SK-N-SH (cell line): ENCODE measurements at regions not wholly inside any gene's neighbourhood (a gene's known extent, or its start where the extent isn't known, plus 50 kb on each side); places are given as distances from the start of the nearest gene placed in this dataset.

Source experiments
- CTCF ChIA-PET: fragments of 300-600, 350-600 bp; formaldehyde crosslinking; extraction: SDS; loops from one replicate; lab custom pipeline; 2021; lab: Yijun Ruan, JAX
- POLR2A ChIA-PET: fragments of 350-600 bp; sonication (Branson Sonifier 250); formaldehyde crosslinking; extraction: SDS; loops from one replicate; lab custom pipeline; 2020; ENCODE audit warnings: antibody characterized with exemption, inconsistent platforms; lab: Yijun Ruan, JAX
- DNase-seq: peaks from one replicate; pipeline ENCODE4 v3.0.0; 2012
- H2AFZ ChIP-seq: fragments of 200-600 bp; sonication (generic); 2 replicates; pipeline ENCODE4 v1.8.1; 2016; ENCODE audit warnings: antibody characterized with exemption, mild to moderate bottlenecking, low read depth
- H3F3A ChIP-seq: fragments of 200-600 bp; sonication (generic); replicated peaks from 2 replicates; pipeline ENCODE3; 2016; ENCODE audit warnings: antibody characterized with exemption, mild to moderate bottlenecking; ENCODE audit not compliant: insufficient read depth
- H3K27ac ChIP-seq, 2 experiments: fragments of 200-500 bp in 1 of 2; fragments of 200-600 bp in 1 of 2; sonication (Bioruptor generic) in 1 of 2; sonication (generic), shearing (Covaris generic) in 1 of 2; 2 replicates each; pipeline versions ENCODE4 v1.5.1 to v1.6.1; 2014 to 2016; ENCODE audit warnings: low read depth in 2 of 2, inconsistent platforms in 1 of 2, low read length in 1 of 2, mild to moderate bottlenecking in 1 of 2, mixed read lengths in 1 of 2
- H3K27me3 ChIP-seq: fragments of 200-600 bp; sonication (generic), shearing (Covaris generic); 2 replicates; pipeline ENCODE4 v1.6.1; 2016; ENCODE audit warnings: mixed run types; ENCODE audit not compliant: insufficient read depth
- H3K36me3 ChIP-seq, 2 experiments: fragments of 200-500 bp in 1 of 2; fragments of 200-600 bp in 1 of 2; sonication (Bioruptor generic) in 1 of 2; sonication (generic) in 1 of 2; replicated peaks in 1 of 2; 2 replicates each; pipeline versions ENCODE3 to v1.5.1; 2014 to 2016; ENCODE audit warnings: low read length in 1 of 2, mild to moderate bottlenecking in 1 of 2; ENCODE audit not compliant: insufficient read depth in 2 of 2, control insufficient read depth in 1 of 2
- H3K4me1 ChIP-seq, 2 experiments: fragments of 200-500 bp in 1 of 2; fragments of 200-600 bp in 1 of 2; sonication (Bioruptor generic) in 1 of 2; sonication (generic), shearing (Covaris generic) in 1 of 2; 2 replicates each; pipeline versions ENCODE4 v1.5.1 to v1.6.1; 2014 to 2016; ENCODE audit warnings: low read depth in 1 of 2, low read length in 1 of 2, mixed run types in 1 of 2; ENCODE audit not compliant: insufficient read depth in 2 of 2, control insufficient read depth in 1 of 2
- H3K4me2 ChIP-seq: fragments of 200-600 bp; sonication (generic), shearing (Covaris generic); 2 replicates; pipeline ENCODE4 v1.6.1; 2017; ENCODE audit warnings: mixed run types
- H3K4me3 ChIP-seq, 2 experiments: fragments of 200-500 bp in 1 of 2; fragments of 200-600 bp in 1 of 2; sonication (Bioruptor generic) in 1 of 2; sonication (generic), shearing (Covaris generic) in 1 of 2; 2 replicates each; pipeline versions ENCODE4 v1.5.1 to v1.8.1; 2014 to 2016; ENCODE audit warnings: low read depth in 2 of 2, inconsistent platforms in 1 of 2, low read length in 1 of 2, mild to moderate bottlenecking in 1 of 2, mixed read lengths in 1 of 2, moderate library complexity in 1 of 2
- H3K79me2 ChIP-seq: fragments of 200-600 bp; sonication (generic); 2 replicates; pipeline ENCODE4 v1.8.1; 2017; ENCODE audit warnings: mild to moderate bottlenecking; ENCODE audit not compliant: insufficient read depth
- H3K9ac ChIP-seq: fragments of 200-600 bp; sonication (generic); 2 replicates; pipeline ENCODE4 v1.6.1; 2017; ENCODE audit warnings: mixed run types
- H3K9me2 ChIP-seq: fragments of 200-600 bp; sonication (generic); 2 replicates; pipeline ENCODE4 v1.6.1; 2017; ENCODE audit warnings: mixed run types
- H3K9me3 ChIP-seq: fragments of 200-600 bp; sonication (generic); 2 replicates; pipeline ENCODE4 v1.6.1; 2017; ENCODE audit warnings: mixed run types, mild to moderate bottlenecking, moderate library complexity
- H4K20me1 ChIP-seq: fragments of 200-600 bp; sonication (generic); 2 replicates; pipeline ENCODE4 v1.6.1; 2017; ENCODE audit warnings: mild to moderate bottlenecking, mixed run types; ENCODE audit not compliant: insufficient read depth
- CHD2 ChIP-seq: fragments of 150-350 bp; IDR thresholded peaks from 2 replicates; pipeline ENCODE4 v1.6.1; 2018; ENCODE audit warnings: low read length; ENCODE audit not compliant: partially characterized antibody
- EZH2phosphoT487 ChIP-seq: fragments of 200-600 bp; sonication (generic); IDR thresholded peaks from 2 replicates; pipeline ENCODE4 v1.6.1; 2017; ENCODE audit warnings: low read depth, mixed run types, mild to moderate bottlenecking, antibody characterized with exemption, moderate library complexity, borderline replicate concordance
- GATA2 ChIP-seq: sonication (generic); formaldehyde crosslinking; IDR thresholded peaks from 2 replicates; pipeline ENCODE4 v1.5.0; 2020; ENCODE audit warnings: mild to moderate bottlenecking, missing genetic modification reagents
- IRF3 ChIP-seq: fragments of 150-350 bp; IDR thresholded peaks from 2 replicates; pipeline ENCODE4 v1.6.1; 2016; ENCODE audit warnings: mild to moderate bottlenecking, low read depth, low read length
- MXI1 ChIP-seq: IDR thresholded peaks from 2 replicates; pipeline ENCODE4 v1.6.1; 2012; ENCODE audit warnings: mild to moderate bottlenecking, low read depth, low read length, improper control_type of control experiment
- NFIC ChIP-seq: IDR thresholded peaks from 2 replicates; pipeline ENCODE4 v1.4.0; 2012; ENCODE audit warnings: borderline replicate concordance
- POLR2AphosphoS5 ChIP-seq: IDR thresholded peaks from 2 replicates; pipeline ENCODE4 v1.6.1; 2012; ENCODE audit warnings: low read depth, low read length
- RCOR1 ChIP-seq: fragments of 150-350 bp; IDR thresholded peaks from 2 replicates; pipeline ENCODE4 v1.6.1; 2017; ENCODE audit warnings: antibody characterized with exemption, low read length
- RFX5 ChIP-seq: IDR thresholded peaks from 2 replicates; pipeline ENCODE4 v1.6.1; 2012; ENCODE audit warnings: mild to moderate bottlenecking, improper control_type of control experiment, low read length
- SIN3A ChIP-seq: IDR thresholded peaks from 2 replicates; pipeline ENCODE4 v1.6.1; 2012; ENCODE audit warnings: low read depth, mild to moderate bottlenecking, low read length, moderate library complexity, borderline replicate concordance
- TCF12 ChIP-seq: IDR thresholded peaks from 2 replicates; pipeline ENCODE4 v1.4.0; 2012
- YY1 ChIP-seq: IDR thresholded peaks from 2 replicates; pipeline ENCODE4 v1.4.0; 2012; ENCODE audit warnings: low read depth, mild to moderate bottlenecking
- WGBS: methylation state at CpG from one replicate; pipeline ENCODE4 v1.1.6; 2017; ENCODE audit warnings: low lambda C conversion rate; 5-methylcytosine and 5-hydroxymethylcytosine counted together
- TF ChIP-seq, protein P1 (sequence below): IDR thresholded peaks from 2 replicates; pipeline ENCODE4 v1.4.0; 2012; ENCODE audit warnings: low read depth, borderline replicate concordance
- TF ChIP-seq, protein P2 (sequence below): fragments of 200-600 bp; sonication (generic); IDR thresholded peaks from 2 replicates; pipeline ENCODE4 v1.6.1; 2017; ENCODE audit warnings: antibody characterized with exemption, mild to moderate bottlenecking, moderate library complexity

DNA sequence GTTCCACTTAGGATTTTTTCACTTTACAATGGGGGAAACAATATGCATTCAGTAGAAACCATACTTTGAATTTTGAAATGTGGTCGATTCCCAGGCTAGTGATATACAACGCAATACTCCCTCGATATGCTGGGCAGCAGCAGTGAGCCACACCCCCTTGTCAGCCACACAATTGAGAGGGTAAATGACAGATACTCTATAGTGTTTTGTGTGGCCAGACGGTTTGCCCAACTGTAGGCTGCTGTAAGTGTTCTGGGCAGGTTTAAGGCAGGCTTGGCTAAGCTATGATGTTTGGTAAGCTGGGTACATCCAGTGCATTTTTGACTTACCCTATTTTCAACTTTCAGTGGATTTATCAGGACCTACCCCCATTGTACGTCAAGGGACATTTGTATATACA is 169.6 kb upstream of the KIAA1217 start:
- no peak overlapping the region for H3K4me3 ChIP-seq
- no peak overlapping the region for H3K4me2 ChIP-seq
- H3K27ac ChIP-seq: no peak overlapping the region
- no peak overlapping the region for H2AFZ ChIP-seq
- no peak overlapping the region for H3K9ac ChIP-seq
- TF ChIP-seq CHD2 (no peak), TCF12 (no peak), RFX5 (no peak), NFIC (no peak), EZH2phosphoT487 (no peak), RCOR1 (no peak), SIN3A (no peak), IRF3 (no peak)
- TF ChIP-seq, protein P1, sequence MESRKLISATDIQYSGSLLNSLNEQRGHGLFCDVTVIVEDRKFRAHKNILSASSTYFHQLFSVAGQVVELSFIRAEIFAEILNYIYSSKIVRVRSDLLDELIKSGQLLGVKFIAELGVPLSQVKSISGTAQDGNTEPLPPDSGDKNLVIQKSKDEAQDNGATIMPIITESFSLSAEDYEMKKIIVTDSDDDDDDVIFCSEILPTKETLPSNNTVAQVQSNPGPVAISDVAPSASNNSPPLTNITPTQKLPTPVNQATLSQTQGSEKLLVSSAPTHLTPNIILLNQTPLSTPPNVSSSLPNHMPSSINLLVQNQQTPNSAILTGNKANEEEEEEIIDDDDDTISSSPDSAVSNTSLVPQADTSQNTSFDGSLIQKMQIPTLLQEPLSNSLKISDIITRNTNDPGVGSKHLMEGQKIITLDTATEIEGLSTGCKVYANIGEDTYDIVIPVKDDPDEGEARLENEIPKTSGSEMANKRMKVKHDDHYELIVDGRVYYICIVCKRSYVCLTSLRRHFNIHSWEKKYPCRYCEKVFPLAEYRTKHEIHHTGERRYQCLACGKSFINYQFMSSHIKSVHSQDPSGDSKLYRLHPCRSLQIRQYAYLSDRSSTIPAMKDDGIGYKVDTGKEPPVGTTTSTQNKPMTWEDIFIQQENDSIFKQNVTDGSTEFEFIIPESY: no peak
- TF ChIP-seq, protein P2, sequence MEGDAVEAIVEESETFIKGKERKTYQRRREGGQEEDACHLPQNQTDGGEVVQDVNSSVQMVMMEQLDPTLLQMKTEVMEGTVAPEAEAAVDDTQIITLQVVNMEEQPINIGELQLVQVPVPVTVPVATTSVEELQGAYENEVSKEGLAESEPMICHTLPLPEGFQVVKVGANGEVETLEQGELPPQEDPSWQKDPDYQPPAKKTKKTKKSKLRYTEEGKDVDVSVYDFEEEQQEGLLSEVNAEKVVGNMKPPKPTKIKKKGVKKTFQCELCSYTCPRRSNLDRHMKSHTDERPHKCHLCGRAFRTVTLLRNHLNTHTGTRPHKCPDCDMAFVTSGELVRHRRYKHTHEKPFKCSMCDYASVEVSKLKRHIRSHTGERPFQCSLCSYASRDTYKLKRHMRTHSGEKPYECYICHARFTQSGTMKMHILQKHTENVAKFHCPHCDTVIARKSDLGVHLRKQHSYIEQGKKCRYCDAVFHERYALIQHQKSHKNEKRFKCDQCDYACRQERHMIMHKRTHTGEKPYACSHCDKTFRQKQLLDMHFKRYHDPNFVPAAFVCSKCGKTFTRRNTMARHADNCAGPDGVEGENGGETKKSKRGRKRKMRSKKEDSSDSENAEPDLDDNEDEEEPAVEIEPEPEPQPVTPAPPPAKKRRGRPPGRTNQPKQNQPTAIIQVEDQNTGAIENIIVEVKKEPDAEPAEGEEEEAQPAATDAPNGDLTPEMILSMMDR: no peak
- no peaks in the 10 kb centered on the region for H4K20me1 ChIP-seq
- CTCF ChIA-PET: no interaction called here
- no peaks in the 10 kb centered on the region for H3K9me3 ChIP-seq
- POLR2A ChIA-PET: no interaction called here
- DNase-seq: no peak
- H3K9me2 ChIP-seq: no peaks in the 10 kb centered on the region
- H3K27me3 ChIP-seq: no peaks in the 10 kb centered on the region
- H3F3A ChIP-seq: no peaks in the 10 kb centered on the region
- H3K4me1 ChIP-seq: no peaks in the 10 kb centered on the region; a peak in 1 of 4 replicates
- H3K79me2 ChIP-seq: no peaks in the 10 kb centered on the region
- H3K36me3 ChIP-seq: no peaks in the 10 kb centered on the region
- 41% methylated on average over 5 of the region's 5 CpGs for WGBS

DNA sequence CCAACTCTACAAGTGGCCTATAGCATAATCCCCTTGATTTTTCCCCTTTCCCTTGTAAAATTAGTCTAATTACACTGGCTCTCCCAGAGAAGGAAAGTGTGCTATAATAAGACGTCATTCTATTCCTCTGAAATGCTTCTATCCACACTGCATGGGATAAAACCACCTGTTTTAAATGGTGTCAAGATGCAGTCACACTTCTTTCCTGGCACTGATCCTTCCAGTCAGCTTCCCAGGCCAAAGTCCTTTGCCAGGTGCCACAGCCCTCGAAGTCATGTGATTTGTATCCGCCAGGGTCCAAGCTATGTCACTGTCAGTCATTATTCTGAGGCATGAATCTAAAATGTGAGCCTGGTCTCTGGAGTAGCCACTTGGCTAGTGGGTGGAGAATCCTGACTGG is 169.0 kb upstream of the KIAA1217 start:
- no peaks in the 10 kb centered on the region for H3K9me3 ChIP-seq
- ChIA-PET POLR2A (no interaction called here), CTCF (no interaction called here)
- H3K9ac ChIP-seq: no peak overlapping the region
- H3K4me2 ChIP-seq: no peak overlapping the region
- WGBS: 40% methylated on average over 3 of the region's 3 CpGs
- H2AFZ ChIP-seq: no peak overlapping the region
- no peaks in the 10 kb centered on the region for H3F3A ChIP-seq
- no peaks in the 10 kb centered on the region for H3K27me3 ChIP-seq
- H3K9me2 ChIP-seq: no peaks in the 10 kb centered on the region
- no peak for TF ChIP-seq YY1
- no peak for TF ChIP-seq NFIC
- TF ChIP-seq GATA2 (CRISPR knock-in tag): no peak
- TF ChIP-seq POLR2AphosphoS5: no peak
- TF ChIP-seq MXI1: no peak
- no peak overlapping the region for H3K27ac ChIP-seq
- no peaks in the 10 kb centered on the region; a peak in 1 of 4 replicates for H3K4me1 ChIP-seq
- DNase-seq: no peak
- no peaks in the 10 kb centered on the region for H3K36me3 ChIP-seq
- H3K79me2 ChIP-seq: no peaks in the 10 kb centered on the region
- H4K20me1 ChIP-seq: no peaks in the 10 kb centered on the region
- no peak overlapping the region for H3K4me3 ChIP-seq
